Naive thymus-derived CD8-positive, alpha-beta T cell (primary cell): ENCODE measurements at regions not wholly inside any gene's neighbourhood (a gene's known extent, or its start where the extent isn't known, plus 50 kb on each side); places are given as distances from the start of the nearest gene placed in this dataset.
"Not testable (repeated sequence)": the region's sequence is repeated elsewhere in the genome, so short reads cannot be mapped to it uniquely, and the experiment has no call there.

Experiments
- ATAC-seq, 2 donors: fragments of 150-1000 bp; cut with Tn5 transposase in 1 of 2; sonication (Bioruptor Pico), chemical (Tn5 transposase) in 1 of 2; 1 replicate in 1 of 2; 2 replicates in 1 of 2; pipeline ENCODE4 v1.10.0; 2021; ENCODE audit warnings: mild to moderate bottlenecking in 2 of 2, moderate library complexity in 2 of 2
- POLR2A ChIA-PET: fragments of 350-600 bp; sonication (Branson Sonifier 250); formaldehyde crosslinking; loops from one replicate; lab custom pipeline; 2021; ENCODE audit warnings: antibody characterized with exemption; lab: Charles Lee
- DNase-seq, 10 donors: peaks; one replicate each; pipeline versions ENCODE4 v3.0.0 to v3.0.0-alpha.2; 2020 to 2022
- H3K27ac Mint-ChIP-seq, 10 donors: one replicate each; pipeline ENCODE4 v1.8.0; 2020 to 2022; ENCODE audit warnings: mild to moderate bottlenecking in 10 of 10, mixed read lengths in 10 of 10, moderate library complexity in 4 of 10, inconsistent platforms in 1 of 10
- H3K27me3 Mint-ChIP-seq, 5 donors: one replicate each; pipeline ENCODE4 v1.8.0; 2021 to 2022; ENCODE audit warnings: mixed read lengths in 5 of 5
- H3K36me3 Mint-ChIP-seq, 3 donors: one replicate each; pipeline ENCODE4 v1.8.0; 2020 to 2022; ENCODE audit warnings: mixed read lengths in 3 of 3, mild to moderate bottlenecking in 2 of 3, inconsistent platforms in 1 of 3
- H3K4me1 Mint-ChIP-seq, 4 donors: one replicate each; pipeline ENCODE4 v1.8.0; 2021 to 2022; ENCODE audit warnings: mixed read lengths in 4 of 4
- H3K4me3 Mint-ChIP-seq, 10 donors: one replicate each; pipeline ENCODE4 v1.8.0; 2020 to 2022; ENCODE audit warnings: mild to moderate bottlenecking in 10 of 10, mixed read lengths in 10 of 10, moderate library complexity in 6 of 10, inconsistent platforms in 1 of 10
- H3K9me3 Mint-ChIP-seq, 9 donors: one replicate each; pipeline ENCODE4 v1.8.0; 2020 to 2022; ENCODE audit warnings: mixed read lengths in 9 of 9, mild to moderate bottlenecking in 3 of 9, inconsistent platforms in 1 of 9, moderate library complexity in 1 of 9

DNA sequence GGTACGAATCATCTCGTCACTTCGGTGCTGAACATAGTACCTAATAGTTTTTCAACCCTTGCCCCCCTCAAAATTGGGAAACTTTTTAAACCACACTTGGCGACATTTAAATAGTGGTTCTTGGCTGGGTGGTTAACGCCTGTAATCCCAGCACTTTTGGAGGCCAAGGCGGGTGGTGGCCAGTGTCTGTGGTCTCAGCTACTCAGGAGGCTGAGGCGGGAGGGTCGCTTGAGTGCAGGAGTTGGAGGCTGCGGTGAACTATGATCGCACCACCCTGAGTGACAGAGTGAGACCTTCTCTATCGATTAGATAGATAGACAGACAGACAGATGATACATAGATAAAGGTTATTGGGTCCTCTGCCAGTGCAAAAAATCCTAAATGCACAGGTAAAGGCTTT is 55.5 kb upstream of the RASAL2 start:
- H3K4me1 Mint-ChIP-seq, result no peaks in the 10 kb centered on the region
- DNase-seq (no peak), ATAC-seq (no peak)
- H3K36me3 Mint-ChIP-seq, result peaks cover 0 to 21% (median 0%) of the 10 kb centered on the region in 3 donors
- H3K27ac Mint-ChIP-seq, result no peak overlapping the region
- peaks cover 17 to 34% (median 21%) of the 10 kb centered on the region in 5 donors for H3K27me3 Mint-ChIP-seq
- POLR2A ChIA-PET, result no interaction called here
- peak overlapping the region in 1 of 10 donors; percentile 11 for H3K4me3 Mint-ChIP-seq
- H3K9me3 Mint-ChIP-seq, result peaks cover 0 to 35% (median 12%) of the 10 kb centered on the region in 9 donors

DNA sequence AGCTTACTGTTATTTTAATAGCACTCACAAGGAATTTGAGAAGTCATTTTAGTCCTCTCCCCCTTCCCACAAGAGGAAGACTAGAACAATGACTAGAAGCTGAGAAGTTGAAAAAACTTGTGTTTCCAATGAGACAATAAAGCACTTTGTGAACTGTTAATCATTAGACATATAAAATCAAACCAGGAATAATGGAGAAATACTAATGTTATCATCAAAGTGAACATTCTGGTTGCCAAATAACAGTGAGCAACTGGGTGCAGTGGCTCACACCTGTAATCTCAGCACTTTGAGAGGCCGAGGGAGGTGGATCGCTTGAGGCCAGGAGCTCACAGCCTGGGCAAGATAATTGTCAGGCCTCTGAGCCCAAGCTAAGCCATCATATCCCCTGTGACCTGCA is 54.0 kb upstream of the RASAL2 start:
- peaks cover 17 to 34% (median 21%) of the 10 kb centered on the region in 5 donors for H3K27me3 Mint-ChIP-seq
- no peaks in the 10 kb centered on the region for H3K4me1 Mint-ChIP-seq
- DNase-seq, result no peak
- no peak overlapping the region for H3K27ac Mint-ChIP-seq
- H3K36me3 Mint-ChIP-seq, result peaks cover 0 to 18% (median 0%) of the 10 kb centered on the region in 3 donors
- no peak for ATAC-seq
- POLR2A ChIA-PET, result no interaction called here
- peaks cover 0 to 28% (median 12%) of the 10 kb centered on the region in 9 donors for H3K9me3 Mint-ChIP-seq
- H3K4me3 Mint-ChIP-seq, result no peak overlapping the region

DNA sequence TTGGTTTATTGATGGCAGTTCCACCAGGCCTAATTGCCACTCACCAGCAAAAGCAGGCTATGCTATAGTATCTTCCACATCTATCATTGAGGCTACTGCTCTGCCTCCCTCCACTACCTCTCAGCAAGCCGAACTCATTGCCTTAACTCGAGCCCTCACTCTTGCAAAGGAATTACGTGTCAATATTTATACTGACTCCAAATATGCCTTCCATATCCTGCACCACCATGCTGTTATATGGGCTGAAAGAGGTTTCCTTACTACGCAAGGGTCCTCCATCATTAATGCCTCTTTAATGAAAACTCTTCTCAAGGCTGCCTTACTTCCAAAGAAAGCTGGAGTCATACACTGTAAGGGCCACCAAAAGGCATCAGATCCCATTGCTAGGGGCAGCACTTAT is 50.0 kb upstream of the RASAL2 start:
- POLR2A ChIA-PET, H3K4me3 Mint-ChIP-seq, H3K27ac Mint-ChIP-seq, ATAC-seq, DNase-seq, H3K4me1 Mint-ChIP-seq: not testable (repeated sequence)
- peaks cover 2 to 17% (median 11%) of the 10 kb centered on the region in 5 donors for H3K27me3 Mint-ChIP-seq
- peaks cover 0 to 12% (median 0%) of the 10 kb centered on the region in 3 donors for H3K36me3 Mint-ChIP-seq
- H3K9me3 Mint-ChIP-seq, result peaks cover 0 to 19% (median 13%) of the 10 kb centered on the region in 9 donors
